ENCODE measurements at regions not wholly inside any gene's neighbourhood (a gene's known extent, or its start where the extent isn't known, plus 50 kb on each side); places are given as distances from the start of the nearest gene placed in this dataset.

- no peak for TF ChIP-seq ZFX (IDR thresholded peaks at IDR 0.05)
- TF ChIP-seq CTCF (conservative IDR thresholded peaks at IDR 0.05) = no peak
- H3K27ac ChIP-seq = no peak overlapping the region
These were observed 72.2 kb upstream of the FAM169A start for GRCh38 chr5:74938250-74938933.

GRCh38 chr5:74935752-74936091, 69.5 kb upstream of the FAM169A start:
- TF ChIP-seq CTCF (conservative IDR thresholded peaks at IDR 0.05) (no peak), ZFX (IDR thresholded peaks at IDR 0.05) (no peak)
- H3K27ac ChIP-seq = no peak overlapping the region

GRCh38 chr5:74934949-74935751, 69.0 kb upstream of the FAM169A start:
- TF ChIP-seq CTCF (conservative IDR thresholded peaks at IDR 0.05) (peak; percentile 39), ZFX (IDR thresholded peaks at IDR 0.05) (no peak)
- H3K27ac ChIP-seq = no peak overlapping the region

GRCh38 chr5:74927336-74927735, 61.1 kb upstream of the FAM169A start:
- no peak for TF ChIP-seq ZFX (IDR thresholded peaks at IDR 0.05)
- TF ChIP-seq CTCF (conservative IDR thresholded peaks at IDR 0.05) = no peak
- no peak overlapping the region for H3K27ac ChIP-seq

GRCh38 chr5:74919487-74919886, 53.3 kb upstream of the FAM169A start:
- H3K27ac ChIP-seq = no peak overlapping the region
- TF ChIP-seq ZFX (IDR thresholded peaks at IDR 0.05) = no peak
- TF ChIP-seq CTCF (conservative IDR thresholded peaks at IDR 0.05) = peak; percentile 82

GRCh38 chr5:74919041-74919440, 52.9 kb upstream of the FAM169A start:
- H3K27ac ChIP-seq = no peak overlapping the region
- no peak for TF ChIP-seq CTCF (conservative IDR thresholded peaks at IDR 0.05)
- TF ChIP-seq ZFX (IDR thresholded peaks at IDR 0.05) = no peak

- TF ChIP-seq ZFX (IDR thresholded peaks at IDR 0.05) (no peak), CTCF (conservative IDR thresholded peaks at IDR 0.05) (no peak)
- no peak overlapping the region for H3K27ac ChIP-seq
These were observed 52.1 kb upstream of the FAM169A start for GRCh38 chr5:74918232-74918669.
